K562 (cell line): ENCODE measurements at regions not wholly inside any gene's neighbourhood (a gene's known extent, or its start where the extent isn't known, plus 50 kb on each side); places are given as distances from the start of the nearest gene placed in this dataset.

Source experiments
- CBX5 ChIP-seq: IDR thresholded peaks from 2 replicates; pipeline ENCODE4 v1.6.1; 2014; ENCODE audit warnings: low read depth, borderline replicate concordance
- CSDE1 ChIP-seq, 2 experiments: fragments of 450-650 bp; IDR thresholded peaks; 2 replicates each; pipeline ENCODE4 v1.6.1; 2016; ENCODE audit warnings: mild to moderate bottlenecking in 1 of 2
- CTCF ChIP-seq, 3 experiments: IDR thresholded peaks in 2 of 3; conservative IDR thresholded peaks in 1 of 3; 2 replicates each; pipeline ENCODE4 v1.5.1; 2011 to 2012; ENCODE audit warnings: low read length in 3 of 3, mild to moderate bottlenecking in 3 of 3, control low read depth in 2 of 3, improper control_type of control experiment in 1 of 3, inconsistent platforms in 1 of 3, low read depth in 1 of 3, mixed read lengths in 1 of 3, moderate library complexity in 1 of 3; ENCODE audit not compliant: insufficient read depth in 2 of 3
- NRF1 ChIP-seq, 2 experiments: fragments of 450-650 bp; IDR thresholded peaks in 1 of 2; conservative IDR thresholded peaks in 1 of 2; 2 replicates each; pipeline ENCODE4 v1.6.1; 2014; ENCODE audit warnings: mild to moderate bottlenecking in 2 of 2
- RBM22 ChIP-seq: fragments of 200-400 bp; formaldehyde crosslinking; IDR thresholded peaks from 2 replicates; pipeline ENCODE4 v1.6.1; 2018; ENCODE audit warnings: low read length, low read depth; ENCODE audit not compliant: poor library complexity, severe bottlenecking
- SOX6 ChIP-seq: fragments of 450-650 bp; IDR thresholded peaks from 2 replicates; pipeline ENCODE4 v1.6.1; 2014; ENCODE audit warnings: mild to moderate bottlenecking
- TFE3 ChIP-seq: fragments of 450-650 bp; formaldehyde crosslinking; IDR thresholded peaks from 2 replicates; pipeline ENCODE4 v1.4.0; 2020; ENCODE audit warnings: mild to moderate bottlenecking, mixed read lengths
- ZBTB40 ChIP-seq, 2 experiments: fragments of 450-650 bp in 1 of 2; sonication (generic) in 1 of 2; formaldehyde crosslinking in 1 of 2; IDR thresholded peaks; 2 replicates each; pipeline versions ENCODE4 v1.7.1 to v1.9.0; 2016 to 2022; ENCODE audit warnings: inconsistent platforms in 1 of 2, mild to moderate bottlenecking in 1 of 2, missing genetic modification reagents in 1 of 2

GRCh38 chr19:31074199-31075125, 274.8 kb downstream of the TSHZ3 start:
- TF ChIP-seq RBM22: no peak
- TF ChIP-seq ZBTB40 (IDR thresholded peaks at IDR 0.05): no peak
- no peak for TF ChIP-seq ZBTB40 (CRISPR knock-in tag; IDR thresholded peaks at IDR 0.05)
- TF ChIP-seq CSDE1 (IDR thresholded peaks at IDR 0.05): no peak
- no peak for TF ChIP-seq NRF1 (conservative IDR thresholded peaks at IDR 0.05 in 1 of 2, IDR thresholded peaks at IDR 0.05 in 1 of 2)
- no peak for TF ChIP-seq SOX6
- no peak for TF ChIP-seq CTCF (IDR thresholded peaks at IDR 0.05 in 2 of 3, conservative IDR thresholded peaks at IDR 0.05 in 1 of 3; ENCODE audit: insufficient read depth in 2 of 3, low read depth in 1 of 3, low read length in 3 of 3)
- no peak for TF ChIP-seq CBX5
- no peak for TF ChIP-seq TFE3 (CRISPR knock-in tag)
